ENCODE measurements at regions not wholly inside any gene's neighbourhood (a gene's known extent, or its start where the extent isn't known, plus 50 kb on each side); places are given as distances from the start of the nearest gene placed in this dataset.

DNA sequence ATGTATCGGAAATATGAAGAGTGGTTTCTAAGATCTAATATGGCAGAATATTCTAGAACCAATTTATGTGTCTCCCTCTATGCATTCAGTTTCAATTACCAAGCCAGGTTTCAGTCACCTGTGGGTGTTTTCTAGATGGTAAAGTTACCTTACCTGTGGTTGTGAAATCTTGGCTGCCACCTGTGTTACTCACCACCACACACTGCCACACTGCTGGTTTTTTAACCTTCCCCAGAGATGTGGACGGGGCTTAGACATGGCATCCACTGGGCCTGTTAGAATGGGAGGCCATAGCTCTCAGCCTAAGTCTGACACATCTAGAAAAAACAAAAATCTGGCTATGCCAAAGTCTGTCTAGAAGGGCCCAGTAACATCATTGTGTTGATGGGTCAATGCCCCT, 896.5 kb upstream of the PABPC4L start:
- TF ChIP-seq, protein P1, sequence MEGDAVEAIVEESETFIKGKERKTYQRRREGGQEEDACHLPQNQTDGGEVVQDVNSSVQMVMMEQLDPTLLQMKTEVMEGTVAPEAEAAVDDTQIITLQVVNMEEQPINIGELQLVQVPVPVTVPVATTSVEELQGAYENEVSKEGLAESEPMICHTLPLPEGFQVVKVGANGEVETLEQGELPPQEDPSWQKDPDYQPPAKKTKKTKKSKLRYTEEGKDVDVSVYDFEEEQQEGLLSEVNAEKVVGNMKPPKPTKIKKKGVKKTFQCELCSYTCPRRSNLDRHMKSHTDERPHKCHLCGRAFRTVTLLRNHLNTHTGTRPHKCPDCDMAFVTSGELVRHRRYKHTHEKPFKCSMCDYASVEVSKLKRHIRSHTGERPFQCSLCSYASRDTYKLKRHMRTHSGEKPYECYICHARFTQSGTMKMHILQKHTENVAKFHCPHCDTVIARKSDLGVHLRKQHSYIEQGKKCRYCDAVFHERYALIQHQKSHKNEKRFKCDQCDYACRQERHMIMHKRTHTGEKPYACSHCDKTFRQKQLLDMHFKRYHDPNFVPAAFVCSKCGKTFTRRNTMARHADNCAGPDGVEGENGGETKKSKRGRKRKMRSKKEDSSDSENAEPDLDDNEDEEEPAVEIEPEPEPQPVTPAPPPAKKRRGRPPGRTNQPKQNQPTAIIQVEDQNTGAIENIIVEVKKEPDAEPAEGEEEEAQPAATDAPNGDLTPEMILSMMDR (conservative IDR thresholded peaks at IDR 0.05; ENCODE audit: low read depth in 2 of 2): no peak
- no peak for TF ChIP-seq EZH2phosphoT487 (IDR thresholded peaks at IDR 0.05; ENCODE audit: unreplicated experiment)
- TF ChIP-seq JUNB (IDR thresholded peaks at IDR 0.05; ENCODE audit: unreplicated experiment): no peak
- TF ChIP-seq, protein P2, sequence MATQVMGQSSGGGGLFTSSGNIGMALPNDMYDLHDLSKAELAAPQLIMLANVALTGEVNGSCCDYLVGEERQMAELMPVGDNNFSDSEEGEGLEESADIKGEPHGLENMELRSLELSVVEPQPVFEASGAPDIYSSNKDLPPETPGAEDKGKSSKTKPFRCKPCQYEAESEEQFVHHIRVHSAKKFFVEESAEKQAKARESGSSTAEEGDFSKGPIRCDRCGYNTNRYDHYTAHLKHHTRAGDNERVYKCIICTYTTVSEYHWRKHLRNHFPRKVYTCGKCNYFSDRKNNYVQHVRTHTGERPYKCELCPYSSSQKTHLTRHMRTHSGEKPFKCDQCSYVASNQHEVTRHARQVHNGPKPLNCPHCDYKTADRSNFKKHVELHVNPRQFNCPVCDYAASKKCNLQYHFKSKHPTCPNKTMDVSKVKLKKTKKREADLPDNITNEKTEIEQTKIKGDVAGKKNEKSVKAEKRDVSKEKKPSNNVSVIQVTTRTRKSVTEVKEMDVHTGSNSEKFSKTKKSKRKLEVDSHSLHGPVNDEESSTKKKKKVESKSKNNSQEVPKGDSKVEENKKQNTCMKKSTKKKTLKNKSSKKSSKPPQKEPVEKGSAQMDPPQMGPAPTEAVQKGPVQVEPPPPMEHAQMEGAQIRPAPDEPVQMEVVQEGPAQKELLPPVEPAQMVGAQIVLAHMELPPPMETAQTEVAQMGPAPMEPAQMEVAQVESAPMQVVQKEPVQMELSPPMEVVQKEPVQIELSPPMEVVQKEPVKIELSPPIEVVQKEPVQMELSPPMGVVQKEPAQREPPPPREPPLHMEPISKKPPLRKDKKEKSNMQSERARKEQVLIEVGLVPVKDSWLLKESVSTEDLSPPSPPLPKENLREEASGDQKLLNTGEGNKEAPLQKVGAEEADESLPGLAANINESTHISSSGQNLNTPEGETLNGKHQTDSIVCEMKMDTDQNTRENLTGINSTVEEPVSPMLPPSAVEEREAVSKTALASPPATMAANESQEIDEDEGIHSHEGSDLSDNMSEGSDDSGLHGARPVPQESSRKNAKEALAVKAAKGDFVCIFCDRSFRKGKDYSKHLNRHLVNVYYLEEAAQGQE (IDR thresholded peaks at IDR 0.05; ENCODE audit: unreplicated experiment): no peak
- no peak for TF ChIP-seq POLR2AphosphoS5 (IDR thresholded peaks at IDR 0.05; ENCODE audit: low read depth)
- no peak for TF ChIP-seq EZH2 (IDR thresholded peaks at IDR 0.05; ENCODE audit: low read depth, unreplicated experiment)
- TF ChIP-seq, protein P3, sequence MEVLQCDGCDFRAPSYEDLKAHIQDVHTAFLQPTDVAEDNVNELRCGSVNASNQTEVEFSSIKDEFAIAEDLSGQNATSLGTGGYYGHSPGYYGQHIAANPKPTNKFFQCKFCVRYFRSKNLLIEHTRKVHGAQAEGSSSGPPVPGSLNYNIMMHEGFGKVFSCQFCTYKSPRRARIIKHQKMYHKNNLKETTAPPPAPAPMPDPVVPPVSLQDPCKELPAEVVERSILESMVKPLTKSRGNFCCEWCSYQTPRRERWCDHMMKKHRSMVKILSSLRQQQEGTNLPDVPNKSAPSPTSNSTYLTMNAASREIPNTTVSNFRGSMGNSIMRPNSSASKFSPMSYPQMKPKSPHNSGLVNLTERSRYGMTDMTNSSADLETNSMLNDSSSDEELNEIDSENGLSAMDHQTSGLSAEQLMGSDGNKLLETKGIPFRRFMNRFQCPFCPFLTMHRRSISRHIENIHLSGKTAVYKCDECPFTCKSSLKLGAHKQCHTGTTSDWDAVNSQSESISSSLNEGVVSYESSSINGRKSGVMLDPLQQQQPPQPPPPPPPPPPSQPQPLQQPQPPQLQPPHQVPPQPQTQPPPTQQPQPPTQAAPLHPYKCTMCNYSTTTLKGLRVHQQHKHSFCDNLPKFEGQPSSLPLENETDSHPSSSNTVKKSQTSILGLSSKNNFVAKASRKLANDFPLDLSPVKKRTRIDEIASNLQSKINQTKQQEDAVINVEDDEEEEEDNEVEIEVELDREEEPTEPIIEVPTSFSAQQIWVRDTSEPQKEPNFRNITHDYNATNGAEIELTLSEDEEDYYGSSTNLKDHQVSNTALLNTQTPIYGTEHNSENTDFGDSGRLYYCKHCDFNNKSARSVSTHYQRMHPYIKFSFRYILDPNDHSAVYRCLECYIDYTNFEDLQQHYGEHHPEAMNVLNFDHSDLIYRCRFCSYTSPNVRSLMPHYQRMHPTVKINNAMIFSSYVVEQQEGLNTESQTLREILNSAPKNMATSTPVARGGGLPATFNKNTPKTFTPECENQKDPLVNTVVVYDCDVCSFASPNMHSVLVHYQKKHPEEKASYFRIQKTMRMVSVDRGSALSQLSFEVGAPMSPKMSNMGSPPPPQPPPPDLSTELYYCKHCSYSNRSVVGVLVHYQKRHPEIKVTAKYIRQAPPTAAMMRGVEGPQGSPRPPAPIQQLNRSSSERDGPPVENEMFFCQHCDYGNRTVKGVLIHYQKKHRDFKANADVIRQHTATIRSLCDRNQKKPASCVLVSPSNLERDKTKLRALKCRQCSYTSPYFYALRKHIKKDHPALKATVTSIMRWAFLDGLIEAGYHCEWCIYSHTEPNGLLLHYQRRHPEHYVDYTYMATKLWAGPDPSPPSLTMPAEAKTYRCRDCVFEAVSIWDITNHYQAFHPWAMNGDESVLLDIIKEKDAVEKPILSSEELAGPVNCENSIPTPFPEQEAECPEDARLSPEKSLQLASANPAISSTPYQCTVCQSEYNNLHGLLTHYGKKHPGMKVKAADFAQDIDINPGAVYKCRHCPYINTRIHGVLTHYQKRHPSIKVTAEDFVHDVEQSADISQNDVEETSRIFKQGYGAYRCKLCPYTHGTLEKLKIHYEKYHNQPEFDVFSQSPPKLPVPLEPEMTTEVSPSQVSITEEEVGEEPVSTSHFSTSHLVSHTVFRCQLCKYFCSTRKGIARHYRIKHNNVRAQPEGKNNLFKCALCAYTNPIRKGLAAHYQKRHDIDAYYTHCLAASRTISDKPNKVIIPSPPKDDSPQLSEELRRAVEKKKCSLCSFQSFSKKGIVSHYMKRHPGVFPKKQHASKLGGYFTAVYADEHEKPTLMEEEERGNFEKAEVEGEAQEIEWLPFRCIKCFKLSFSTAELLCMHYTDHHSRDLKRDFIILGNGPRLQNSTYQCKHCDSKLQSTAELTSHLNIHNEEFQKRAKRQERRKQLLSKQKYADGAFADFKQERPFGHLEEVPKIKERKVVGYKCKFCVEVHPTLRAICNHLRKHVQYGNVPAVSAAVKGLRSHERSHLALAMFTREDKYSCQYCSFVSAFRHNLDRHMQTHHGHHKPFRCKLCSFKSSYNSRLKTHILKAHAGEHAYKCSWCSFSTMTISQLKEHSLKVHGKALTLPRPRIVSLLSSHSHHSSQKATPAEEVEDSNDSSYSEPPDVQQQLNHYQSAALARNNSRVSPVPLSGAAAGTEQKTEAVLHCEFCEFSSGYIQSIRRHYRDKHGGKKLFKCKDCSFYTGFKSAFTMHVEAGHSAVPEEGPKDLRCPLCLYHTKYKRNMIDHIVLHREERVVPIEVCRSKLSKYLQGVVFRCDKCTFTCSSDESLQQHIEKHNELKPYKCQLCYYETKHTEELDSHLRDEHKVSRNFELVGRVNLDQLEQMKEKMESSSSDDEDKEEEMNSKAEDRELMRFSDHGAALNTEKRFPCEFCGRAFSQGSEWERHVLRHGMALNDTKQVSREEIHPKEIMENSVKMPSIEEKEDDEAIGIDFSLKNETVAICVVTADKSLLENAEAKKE (CRISPR knock-in tag; IDR thresholded peaks at IDR 0.05): no peak
- no peak for TF ChIP-seq NANOG (IDR thresholded peaks at IDR 0.05; ENCODE audit: borderline replicate concordance)
- no peak for TF ChIP-seq ZNF331 (CRISPR knock-in tag; IDR thresholded peaks at IDR 0.05; ENCODE audit: low read depth)
